HG02870 (cell line): ENCODE measurements at regions not wholly inside any gene's neighbourhood (a gene's known extent, or its start where the extent isn't known, plus 50 kb on each side); places are given as distances from the start of the nearest gene placed in this dataset.
"Not testable (repeated sequence)": the region's sequence is repeated elsewhere in the genome, so short reads cannot be mapped to it uniquely, and the experiment has no call there.

ENCODE experiments used
- ATAC-seq: cut with Tn5 transposase; IDR thresholded peaks from one replicate; pipeline ENCODE4 v1.9.1; 2021; ENCODE audit warnings: mild to moderate bottlenecking, moderate library complexity; ENCODE audit not compliant: unreplicated experiment

GRCh38 chr17:72463287-72464102, 342.7 kb downstream of the SOX9 start:
- no peak for ATAC-seq

- ATAC-seq: not testable (repeated sequence)
These were observed 343.4 kb downstream of the SOX9 start for GRCh38 chr17:72464221-72464620.

- ATAC-seq: no peak
These were observed 344.6 kb downstream of the SOX9 start for GRCh38 chr17:72465191-72466024.

GRCh38 chr17:72466199-72466598, 345.4 kb downstream of the SOX9 start:
- ATAC-seq: peak; percentile 79

- ATAC-seq: no peak
These were observed 345.8 kb downstream of the SOX9 start for GRCh38 chr17:72466606-72467005.

- no peak for ATAC-seq
These were observed 347.2 kb downstream of the SOX9 start for GRCh38 chr17:72467841-72468653.

GRCh38 chr17:72468841-72469240, 348.0 kb downstream of the SOX9 start:
- ATAC-seq: no peak

GRCh38 chr17:72470121-72470705, 349.4 kb downstream of the SOX9 start:
- ATAC-seq: no peak

GRCh38 chr17:72470734-72471133, 349.9 kb downstream of the SOX9 start:
- ATAC-seq: no peak

GRCh38 chr17:72471296-72471695, 350.5 kb downstream of the SOX9 start:
- no peak for ATAC-seq

- ATAC-seq: no peak
These were observed 351.3 kb downstream of the SOX9 start for GRCh38 chr17:72472106-72472505.

- ATAC-seq: not testable (repeated sequence)
These were observed 352.1 kb downstream of the SOX9 start for GRCh38 chr17:72472853-72473390.

- ATAC-seq: no peak
These were observed 353.4 kb downstream of the SOX9 start for GRCh38 chr17:72474243-72474642.

GRCh38 chr17:72474719-72475477, 354.1 kb downstream of the SOX9 start:
- ATAC-seq: no peak

- no peak for ATAC-seq
These were observed 355.3 kb downstream of the SOX9 start for GRCh38 chr17:72476134-72476533.

GRCh38 chr17:72476575-72476986, 355.8 kb downstream of the SOX9 start:
- ATAC-seq: no peak

GRCh38 chr17:72477491-72477890, 356.7 kb downstream of the SOX9 start:
- no peak for ATAC-seq

GRCh38 chr17:72479113-72479512, 358.3 kb downstream of the SOX9 start:
- no peak for ATAC-seq

GRCh38 chr17:72481572-72481971, 360.8 kb downstream of the SOX9 start:
- ATAC-seq: no peak

GRCh38 chr17:72485596-72485995, 364.8 kb downstream of the SOX9 start:
- no peak for ATAC-seq
